Large intestine (tissue), 3 donors: ENCODE measurements at regions not wholly inside any gene's neighbourhood (a gene's known extent, or its start where the extent isn't known, plus 50 kb on each side); places are given as distances from the start of the nearest gene placed in this dataset.
"Not testable (repeated sequence)": the region's sequence is repeated elsewhere in the genome, so short reads cannot be mapped to it uniquely, and the experiment has no call there.

Source experiments
- DNase-seq, 2 donors: peaks; one replicate each; pipeline versions ENCODE4 v3.0.0 to v3.0.0-alpha.2; 2013
- H3K27ac ChIP-seq: one replicate; pipeline ENCODE4 v1.5.1; 2013; ENCODE audit warnings: low read length
- H3K27me3 ChIP-seq: 2 replicates; pipeline ENCODE4 v1.6.1; 2013; ENCODE audit warnings: low read length; ENCODE audit not compliant: control insufficient read depth, insufficient read depth
- H3K36me3 ChIP-seq: 2 replicates; pipeline ENCODE4 v1.6.1; 2013; ENCODE audit warnings: low read length; ENCODE audit not compliant: control insufficient read depth, insufficient read depth
- H3K4me1 ChIP-seq: one replicate; pipeline ENCODE4 v1.6.1; 2013; ENCODE audit warnings: low read length; ENCODE audit not compliant: control insufficient read depth, insufficient read depth
- H3K4me3 ChIP-seq: one replicate; pipeline ENCODE4 v1.5.1; 2013; ENCODE audit warnings: low read length
- H3K9me3 ChIP-seq: one replicate; pipeline ENCODE4 v1.6.1; 2013; ENCODE audit warnings: mild to moderate bottlenecking, low read depth, low read length, moderate library complexity; ENCODE audit not compliant: control insufficient read depth
- WGBS: methylation state at CpG from one replicate; pipeline ENCODE4 v1.1.5; 2013; ENCODE audit warnings: low lambda C conversion rate; ENCODE audit not compliant: insufficient coverage; 5-methylcytosine and 5-hydroxymethylcytosine counted together

- Histone ChIP-seq H3K9me3 (peaks cover 3% of the 10 kb centered on the region), H3K4me3 (no peak overlapping the region), H3K27ac (no peak overlapping the region), H3K27me3 (no peaks in the 10 kb centered on the region), H3K4me1 (no peaks in the 10 kb centered on the region), H3K36me3 (no peaks in the 10 kb centered on the region)
- DNase-seq: no peak
- WGBS: 84% methylated on average over 3 of the region's 3 CpGs
These were observed 717.8 kb upstream of the PCDH7 start for GRCh38 chr4:30002341-30002740.

DNA sequence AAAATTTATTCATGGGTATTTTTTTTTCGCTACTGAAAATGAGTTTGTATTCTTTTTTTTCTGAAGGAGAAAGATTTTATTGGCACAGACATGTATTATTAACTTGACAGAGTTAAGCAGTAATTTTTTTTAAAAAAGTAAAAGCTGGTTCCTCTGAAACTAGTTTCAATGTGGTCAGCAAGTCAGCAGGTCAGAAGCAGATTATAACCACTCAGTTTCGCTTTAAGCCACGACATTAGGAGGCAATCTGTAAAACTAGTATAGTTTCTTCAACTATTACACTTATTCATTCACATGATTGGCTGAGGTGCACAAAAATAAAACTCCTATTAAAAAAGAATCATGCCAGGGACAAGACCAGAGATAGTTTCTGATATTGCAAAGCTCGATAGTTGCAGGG is 714.2 kb upstream of the PCDH7 start:
- H3K27ac ChIP-seq: no peak overlapping the region
- 100% methylated on average over 1 of the region's 4 CpGs for WGBS
- H3K9me3 ChIP-seq: peaks cover 5% of the 10 kb centered on the region
- H3K27me3 ChIP-seq: no peaks in the 10 kb centered on the region
- H3K36me3 ChIP-seq: no peaks in the 10 kb centered on the region
- no peak overlapping the region for H3K4me3 ChIP-seq
- no peaks in the 10 kb centered on the region for H3K4me1 ChIP-seq
- no peak for DNase-seq

DNA sequence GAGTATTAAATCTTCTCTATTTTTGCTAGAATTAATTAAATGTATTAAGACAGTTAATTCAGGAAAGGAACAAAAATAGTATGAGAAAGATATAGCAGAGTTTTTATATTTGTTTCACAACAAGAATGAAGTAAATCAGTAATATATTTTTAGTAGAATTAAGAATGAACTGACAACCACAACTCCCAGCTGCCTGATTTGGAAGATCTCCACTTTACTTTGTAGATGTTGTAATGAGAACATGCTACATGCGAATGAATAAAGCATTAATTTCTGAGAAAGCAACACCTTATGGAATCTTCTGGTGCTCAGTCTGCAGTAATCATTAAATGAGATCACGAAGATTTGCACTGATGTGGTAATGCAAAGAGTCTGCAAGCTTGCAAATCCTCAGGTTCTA is 695.6 kb upstream of the PCDH7 start:
- H3K36me3 ChIP-seq: no peaks in the 10 kb centered on the region
- no peak for DNase-seq
- no peak overlapping the region for H3K4me3 ChIP-seq
- no peaks in the 10 kb centered on the region for H3K27me3 ChIP-seq
- H3K4me1 ChIP-seq: no peaks in the 10 kb centered on the region
- H3K27ac ChIP-seq: no peak overlapping the region
- H3K9me3 ChIP-seq: no peaks in the 10 kb centered on the region
- WGBS: no CpG with 5 or more reads among the region's 2 CpGs

GRCh38 chr4:30028826-30029225 is 691.3 kb upstream of the PCDH7 start:
- no peaks in the 10 kb centered on the region for H3K9me3 ChIP-seq
- no peak for DNase-seq
- H3K4me1 ChIP-seq: no peaks in the 10 kb centered on the region

GRCh38 chr4:30056016-30056766 is 664.0 kb upstream of the PCDH7 start:
- 55% methylated on average over 2 of the region's 5 CpGs for WGBS

More at GRCh38 chr4:30028826-30029225, 691.3 kb upstream of the PCDH7 start:
- H3K27ac ChIP-seq: no peak overlapping the region
- no peak overlapping the region for H3K4me3 ChIP-seq
- no peaks in the 10 kb centered on the region for H3K27me3 ChIP-seq
- no peaks in the 10 kb centered on the region for H3K36me3 ChIP-seq

DNA sequence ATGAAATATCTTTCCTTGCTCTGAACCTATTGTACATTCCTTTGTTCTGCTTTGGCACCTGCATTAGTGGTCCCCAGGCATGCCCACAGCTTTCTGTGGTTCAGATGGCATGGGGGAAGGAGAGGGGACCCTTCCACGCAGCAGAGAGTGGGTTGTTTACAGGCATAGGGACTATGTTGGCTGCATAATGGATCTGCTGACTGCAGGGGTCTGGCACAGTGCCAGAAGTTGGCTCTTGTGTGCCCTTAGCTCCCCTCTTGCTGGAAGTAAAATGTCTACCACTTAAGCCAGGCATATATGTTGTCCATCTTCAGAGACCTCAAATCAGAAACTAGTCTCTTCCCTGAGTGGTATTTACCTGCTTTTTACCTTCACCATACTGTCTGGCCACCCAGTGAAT is 651.9 kb upstream of the PCDH7 start:
- no CpG with 5 or more reads among the region's 1 CpG for WGBS
- no peak for DNase-seq
- H3K36me3 ChIP-seq: no peaks in the 10 kb centered on the region
- H3K4me1 ChIP-seq: no peaks in the 10 kb centered on the region
- H3K27ac ChIP-seq: no peak overlapping the region
- no peaks in the 10 kb centered on the region for H3K9me3 ChIP-seq
- no peak overlapping the region for H3K4me3 ChIP-seq
- no peaks in the 10 kb centered on the region for H3K27me3 ChIP-seq

More at GRCh38 chr4:30056016-30056766, 664.0 kb upstream of the PCDH7 start:
- no peak overlapping the region for H3K27ac ChIP-seq
- no peaks in the 10 kb centered on the region for H3K9me3 ChIP-seq
- DNase-seq: no peak
- no peaks in the 10 kb centered on the region for H3K4me1 ChIP-seq
- no peaks in the 10 kb centered on the region for H3K27me3 ChIP-seq
- no peak overlapping the region for H3K4me3 ChIP-seq
- H3K36me3 ChIP-seq: no peaks in the 10 kb centered on the region

DNA sequence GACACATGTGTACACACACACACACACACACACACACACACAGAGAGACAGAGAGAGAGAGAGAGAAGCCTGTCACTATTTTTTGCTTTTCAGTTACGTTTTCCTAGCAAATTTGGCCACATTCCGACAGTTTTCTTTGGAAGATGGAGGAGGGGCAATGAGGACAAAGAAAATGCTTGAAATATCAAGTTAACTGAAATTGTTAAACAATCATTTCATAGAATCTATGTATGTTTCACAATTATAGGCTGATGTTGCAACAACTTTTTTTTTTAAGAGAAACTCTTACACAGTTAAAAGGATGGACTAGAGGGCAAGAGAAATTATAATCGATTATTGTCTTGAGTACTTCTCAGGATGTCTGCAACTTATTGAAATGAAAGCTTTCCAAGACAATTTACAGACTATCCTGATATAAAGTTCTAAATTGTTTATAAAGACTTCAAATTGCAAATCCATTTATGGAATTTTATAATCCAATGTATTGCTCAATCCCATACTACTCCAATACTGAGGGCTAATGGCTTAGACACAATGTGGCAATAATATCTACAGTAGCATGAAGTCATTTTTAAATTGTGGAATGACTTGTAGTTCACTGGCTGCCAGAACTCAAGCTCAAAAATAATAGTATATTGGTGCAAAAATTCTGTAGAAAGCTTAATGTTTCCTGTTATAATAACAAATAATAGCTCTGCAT is 647.0 kb upstream of the PCDH7 start:
- H3K9me3 ChIP-seq: no peaks in the 10 kb centered on the region
- H3K27ac ChIP-seq: no peak overlapping the region
- WGBS: 72% methylated on average over 3 of the region's 3 CpGs
- H3K36me3 ChIP-seq: no peaks in the 10 kb centered on the region
- no peak for DNase-seq
- no peaks in the 10 kb centered on the region for H3K4me1 ChIP-seq
- H3K4me3 ChIP-seq: no peak overlapping the region
- no peaks in the 10 kb centered on the region for H3K27me3 ChIP-seq

DNA sequence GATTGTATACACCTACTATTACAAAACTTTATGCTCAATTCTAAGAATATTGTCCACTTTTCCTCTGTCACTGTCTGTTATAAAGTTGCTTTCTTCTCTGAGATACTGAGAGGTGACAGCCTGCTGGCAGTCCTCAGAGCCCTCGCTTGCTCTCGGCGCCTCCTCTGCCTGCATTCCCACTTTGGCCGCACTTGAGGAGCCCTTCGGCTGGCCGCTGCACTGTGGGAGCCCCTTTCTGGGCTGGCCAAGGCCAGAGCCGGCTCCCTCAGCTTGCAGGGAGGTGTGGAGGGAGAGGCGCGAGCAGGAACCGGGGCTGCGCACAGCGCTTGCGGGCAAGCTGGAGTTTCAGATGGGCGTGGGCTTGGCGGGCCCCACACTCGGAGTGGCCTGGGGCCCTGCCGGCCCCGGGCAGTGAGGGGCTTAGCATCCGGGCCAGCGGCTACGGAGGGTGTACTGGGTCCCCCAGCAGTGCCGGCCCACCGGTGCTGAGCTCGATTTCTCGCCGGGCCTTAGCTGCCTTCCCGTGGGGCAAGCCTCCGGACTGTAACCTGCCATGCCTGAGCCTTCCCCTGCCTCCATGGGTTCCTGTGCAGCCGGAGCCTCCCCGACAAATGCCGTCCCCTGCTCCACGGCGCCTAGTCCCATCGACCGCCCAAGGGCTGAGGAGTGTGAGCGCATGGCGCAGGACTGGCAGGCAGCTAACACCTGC is 627.6 kb upstream of the PCDH7 start:
- not testable (repeated sequence) for DNase-seq, H3K27ac ChIP-seq, H3K4me3 ChIP-seq, H3K36me3 ChIP-seq, H3K4me1 ChIP-seq, H3K27me3 ChIP-seq
- no CpG with 5 or more reads among the region's 37 CpGs for WGBS
- peaks cover 15% of the 10 kb centered on the region for H3K9me3 ChIP-seq

GRCh38 chr4:30094887-30095286 is 625.3 kb upstream of the PCDH7 start:
- Histone ChIP-seq H3K36me3 (no peaks in the 10 kb centered on the region), H3K4me1 (no peaks in the 10 kb centered on the region), H3K27ac (no peak overlapping the region), H3K27me3 (no peaks in the 10 kb centered on the region), H3K4me3 (no peak overlapping the region), H3K9me3 (peaks cover 15% of the 10 kb centered on the region)
- no peak for DNase-seq
- WGBS: no CpG with 5 or more reads among the region's 1 CpG

- Histone ChIP-seq H3K27ac (no peak overlapping the region), H3K27me3 (no peaks in the 10 kb centered on the region), H3K36me3 (no peaks in the 10 kb centered on the region), H3K9me3 (no peaks in the 10 kb centered on the region), H3K4me1 (no peaks in the 10 kb centered on the region), H3K4me3 (no peak overlapping the region)
- DNase-seq: no peak
These were observed 616.7 kb upstream of the PCDH7 start for GRCh38 chr4:30103455-30103854.
